Right lobe of liver (tissue), 4 donors: ENCODE measurements at regions not wholly inside any gene's neighbourhood (a gene's known extent, or its start where the extent isn't known, plus 50 kb on each side); places are given as distances from the start of the nearest gene placed in this dataset.

Source experiments
- POLR2A ChIP-seq: fragments of 450-650 bp; IDR thresholded peaks from one replicate; pipeline ENCODE4 v1.6.1; 2017; ENCODE audit warnings: antibody characterized with exemption, mild to moderate bottlenecking
- TF ChIP-seq, protein P1 (sequence below), 4 donors: fragments of 200-600 bp in 3 of 4; fragments of 450-650 bp in 1 of 4; IDR thresholded peaks; one replicate each; pipeline versions ENCODE4 v1.5.1 to v1.8.0; 2016 to 2022; ENCODE audit warnings: antibody characterized with exemption in 4 of 4, mild to moderate bottlenecking in 2 of 4
- donor health status: DM: no; HTN: no; CAD: no.
- donor health status: DM: no; HTN: no; CAD: no.
- donor health status: DM: no; HTN: yes; CAD: no.

GRCh38 chr3:28863186-28863585, 417.7 kb upstream of the RBMS3 start:
- TF ChIP-seq, protein P1, sequence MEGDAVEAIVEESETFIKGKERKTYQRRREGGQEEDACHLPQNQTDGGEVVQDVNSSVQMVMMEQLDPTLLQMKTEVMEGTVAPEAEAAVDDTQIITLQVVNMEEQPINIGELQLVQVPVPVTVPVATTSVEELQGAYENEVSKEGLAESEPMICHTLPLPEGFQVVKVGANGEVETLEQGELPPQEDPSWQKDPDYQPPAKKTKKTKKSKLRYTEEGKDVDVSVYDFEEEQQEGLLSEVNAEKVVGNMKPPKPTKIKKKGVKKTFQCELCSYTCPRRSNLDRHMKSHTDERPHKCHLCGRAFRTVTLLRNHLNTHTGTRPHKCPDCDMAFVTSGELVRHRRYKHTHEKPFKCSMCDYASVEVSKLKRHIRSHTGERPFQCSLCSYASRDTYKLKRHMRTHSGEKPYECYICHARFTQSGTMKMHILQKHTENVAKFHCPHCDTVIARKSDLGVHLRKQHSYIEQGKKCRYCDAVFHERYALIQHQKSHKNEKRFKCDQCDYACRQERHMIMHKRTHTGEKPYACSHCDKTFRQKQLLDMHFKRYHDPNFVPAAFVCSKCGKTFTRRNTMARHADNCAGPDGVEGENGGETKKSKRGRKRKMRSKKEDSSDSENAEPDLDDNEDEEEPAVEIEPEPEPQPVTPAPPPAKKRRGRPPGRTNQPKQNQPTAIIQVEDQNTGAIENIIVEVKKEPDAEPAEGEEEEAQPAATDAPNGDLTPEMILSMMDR (IDR thresholded peaks at IDR 0.05) = no peak
- TF ChIP-seq POLR2A = no peak
